Cardiac fibroblast (primary cell): ENCODE measurements at regions not wholly inside any gene's neighbourhood (a gene's known extent, or its start where the extent isn't known, plus 50 kb on each side); places are given as distances from the start of the nearest gene placed in this dataset.

Experiments
- DNase-seq, 2 donors: peaks; one replicate each; pipeline versions ENCODE4 v3.0.0 to v3.0.0-alpha.2; 2010; ENCODE audit warnings: low read depth in 2 of 2
- H3K4me3 ChIP-seq, 2 donors: replicated peaks in 1 of 2; 1 replicate in 1 of 2; 2 replicates in 1 of 2; pipeline ENCODE4 v1.5.1; 2011; ENCODE audit warnings: low read depth in 2 of 2, low read length in 2 of 2, mild to moderate bottlenecking in 2 of 2, moderate library complexity in 1 of 2
- CTCF ChIP-seq: IDR thresholded peaks from one replicate; pipeline ENCODE4 v1.5.1; 2011; ENCODE audit warnings: low read depth, mild to moderate bottlenecking, low read length, inconsistent platforms

GRCh38 chr6:9365378-9365777, 930.0 kb upstream of the SLC35B3 start:
- no peak overlapping the region for H3K4me3 ChIP-seq
- no peak for DNase-seq
- TF ChIP-seq CTCF: no peak

- TF ChIP-seq CTCF: no peak
- DNase-seq: no peak
Observed at GRCh38 chr6:9361749-9362148, 926.4 kb upstream of the SLC35B3 start.

GRCh38 chr6:9360881-9361280, 925.5 kb upstream of the SLC35B3 start:
- H3K4me3 ChIP-seq: no peak overlapping the region

More at GRCh38 chr6:9361749-9362148, 926.4 kb upstream of the SLC35B3 start:
- H3K4me3 ChIP-seq: no peak overlapping the region

GRCh38 chr6:9347608-9348007, 912.3 kb upstream of the SLC35B3 start:
- TF ChIP-seq CTCF: no peak
- no peak for DNase-seq
- H3K4me3 ChIP-seq: no peak overlapping the region

More at GRCh38 chr6:9360881-9361280, 925.5 kb upstream of the SLC35B3 start:
- no peak for DNase-seq
- TF ChIP-seq CTCF: no peak

GRCh38 chr6:9346923-9347322, 911.6 kb upstream of the SLC35B3 start:
- TF ChIP-seq CTCF: no peak
- no peak for DNase-seq
- H3K4me3 ChIP-seq: no peak overlapping the region

- TF ChIP-seq CTCF: no peak
- no peak overlapping the region for H3K4me3 ChIP-seq
- no peak for DNase-seq
Observed at GRCh38 chr6:9335431-9335830, 900.1 kb upstream of the SLC35B3 start.

GRCh38 chr6:9334979-9335378, 899.6 kb upstream of the SLC35B3 start:
- no peak overlapping the region for H3K4me3 ChIP-seq
- no peak for TF ChIP-seq CTCF
- no peak for DNase-seq
